Thoracic aorta (tissue), 2 donors: ENCODE measurements at regions not wholly inside any gene's neighbourhood (a gene's known extent, or its start where the extent isn't known, plus 50 kb on each side); places are given as distances from the start of the nearest gene placed in this dataset.
"Not testable (repeated sequence)": the region's sequence is repeated elsewhere in the genome, so short reads cannot be mapped to it uniquely, and the experiment has no call there.

Experiments used
- ATAC-seq: fragments of 150-250 bp; one replicate; pipeline ENCODE4 v1.8.0; 2017; ENCODE audit warnings: low read depth; ENCODE audit not compliant: insufficient number of reproducible peaks, low FRiP score
- DNase-seq: peaks from one replicate; pipeline ENCODE4 v3.0.0-alpha.2; 2020; ENCODE audit warnings: low spot score
- H3K27ac ChIP-seq, 2 donors: fragments of 200-600 bp; sonication (generic); 1 replicate in 1 of 2; 2 replicates in 1 of 2; pipeline ENCODE4 v1.5.1; 2016; ENCODE audit warnings: mild to moderate bottlenecking in 2 of 2, moderate library complexity in 2 of 2
- H3K27me3 ChIP-seq: fragments of 200-600 bp; sonication (generic); replicated peaks from 2 replicates; pipeline ENCODE4 v1.6.0; 2016; ENCODE audit warnings: mild to moderate bottlenecking; ENCODE audit not compliant: insufficient read depth
- H3K36me3 ChIP-seq: fragments of 200-600 bp; sonication (generic); one replicate; pipeline ENCODE4 v1.5.1; 2016
- H3K4me1 ChIP-seq, 2 donors: fragments of 200-600 bp; sonication (generic); 1 replicate in 1 of 2; 2 replicates in 1 of 2; pipeline versions ENCODE4 v1.5.1 to v1.6.0; 2016; ENCODE audit warnings: low read depth in 2 of 2, mild to moderate bottlenecking in 1 of 2; ENCODE audit not compliant: control insufficient read depth in 1 of 2
- H3K4me3 ChIP-seq: fragments of 200-600 bp; sonication (generic); 2 replicates; pipeline ENCODE4 v1.5.1; 2016; ENCODE audit warnings: mild to moderate bottlenecking
- H3K9me3 ChIP-seq: fragments of 200-600 bp; sonication (generic); 2 replicates; pipeline ENCODE4 v1.5.1; 2016
- CTCF ChIP-seq: fragments of 200-600 bp; sonication (generic); IDR thresholded peaks from one replicate; pipeline ENCODE4 v1.5.1; 2019; ENCODE audit warnings: antibody characterized with exemption

- Histone ChIP-seq H3K27ac (no peak overlapping the region), H3K4me3 (no peak overlapping the region), H3K9me3 (peaks cover 5% of the 10 kb centered on the region), H3K4me1 (no peaks in the 10 kb centered on the region), H3K27me3 (no peaks in the 10 kb centered on the region), H3K36me3 (no peaks in the 10 kb centered on the region)
- no peak for TF ChIP-seq CTCF
- DNase-seq (no peak), ATAC-seq (no peak)
These were observed 186.4 kb downstream of the DKK1 start for GRCh38 chr10:52500476-52500875.

- Histone ChIP-seq H3K27me3 (no peaks in the 10 kb centered on the region), H3K36me3 (no peaks in the 10 kb centered on the region), H3K4me1 (no peaks in the 10 kb centered on the region), H3K9me3 (peaks cover 5% of the 10 kb centered on the region), H3K4me3 (no peak overlapping the region), H3K27ac (no peak overlapping the region)
- DNase-seq (no peak), ATAC-seq (no peak)
- no peak for TF ChIP-seq CTCF
These were observed 188.2 kb downstream of the DKK1 start for GRCh38 chr10:52502237-52502636.

GRCh38 chr10:52505341-52505740 is 191.3 kb downstream of the DKK1 start:
- H3K27ac ChIP-seq, H3K27me3 ChIP-seq, H3K9me3 ChIP-seq, H3K36me3 ChIP-seq, ATAC-seq, H3K4me1 ChIP-seq, DNase-seq, H3K4me3 ChIP-seq: not testable (repeated sequence)

- H3K4me3 ChIP-seq = no peak overlapping the region
- H3K9me3 ChIP-seq = no peaks in the 10 kb centered on the region
- ATAC-seq = no peak
- H3K4me1 ChIP-seq = no peaks in the 10 kb centered on the region
- no peak for TF ChIP-seq CTCF
- no peaks in the 10 kb centered on the region for H3K36me3 ChIP-seq
- no peaks in the 10 kb centered on the region for H3K27me3 ChIP-seq
- no peak overlapping the region for H3K27ac ChIP-seq
- DNase-seq = no peak
These were observed 200.4 kb downstream of the DKK1 start for GRCh38 chr10:52514481-52514880.

- ATAC-seq (no peak), DNase-seq (no peak)
- Histone ChIP-seq H3K4me1 (no peaks in the 10 kb centered on the region), H3K27ac (no peak overlapping the region), H3K27me3 (no peaks in the 10 kb centered on the region), H3K4me3 (no peak overlapping the region), H3K9me3 (no peaks in the 10 kb centered on the region), H3K36me3 (no peaks in the 10 kb centered on the region)
- no peak for TF ChIP-seq CTCF
These were observed 202.9 kb downstream of the DKK1 start for GRCh38 chr10:52517012-52517411.

GRCh38 chr10:52523696-52524095 is 209.6 kb downstream of the DKK1 start:
- no peak overlapping the region for H3K4me3 ChIP-seq
- ATAC-seq = no peak

More at GRCh38 chr10:52523696-52524095, 209.6 kb downstream of the DKK1 start:
- H3K36me3 ChIP-seq = no peaks in the 10 kb centered on the region
- H3K27ac ChIP-seq = no peak overlapping the region
- H3K27me3 ChIP-seq = no peaks in the 10 kb centered on the region
- no peak for TF ChIP-seq CTCF
- no peak for DNase-seq
- no peaks in the 10 kb centered on the region for H3K4me1 ChIP-seq
- H3K9me3 ChIP-seq = no peaks in the 10 kb centered on the region
